K562 (cell line): ENCODE measurements at regions not wholly inside any gene's neighbourhood (a gene's known extent, or its start where the extent isn't known, plus 50 kb on each side); places are given as distances from the start of the nearest gene placed in this dataset.

Experiments used
- ATAC-seq: fragments of 200-7000 bp; cut with Tn5 transposase; 3 replicates; pipeline ENCODE4 v1.9.1; 2020; ENCODE audit warnings: moderate library complexity
- BruUV-seq: library from RNA; stranded (reverse); fragments of 400-500 nt; replicated peaks from 2 replicates; lab custom pipeline; 2021; lab: Mats Ljungman, UMichigan
- CTCF ChIA-PET: fragments of 300-600 bp; formaldehyde crosslinking; extraction: SDS; loops from one replicate; lab custom pipeline; 2021; ENCODE audit warnings: low intra/inter-chr PET ratio; lab: Yijun Ruan, JAX
- POLR2A ChIA-PET: fragments of 300-600, 350-650 bp; sonication (Branson Sonifier 250); formaldehyde crosslinking; extraction: SDS; loops from one replicate; lab custom pipeline; 2021; ENCODE audit warnings: antibody characterized with exemption, inconsistent platforms; lab: Yijun Ruan, JAX
- DNase-seq, 4 experiments: peaks; one replicate each; pipeline versions ENCODE4 v3.0.0 to v3.0.0-alpha.2; 2011 to 2018; ENCODE audit warnings: low spot score in 3 of 4, mixed read lengths in 3 of 4; ENCODE audit errors: extremely low read depth in 1 of 4
- FAIRE-seq: peaks from 2 replicates; lab custom pipeline; 2011; peaks lifted over from hg19 to GRCh38; lab: Jason Lieb, UNC
- H2AFZ ChIP-seq: 2 replicates; pipeline ENCODE4 v1.6.0; 2011; ENCODE audit warnings: low read depth, low read length, control low read depth, inconsistent platforms
- H3K27ac ChIP-seq: fragments of 200-600 bp; 3 replicates; pipeline ENCODE4 v1.8.0; 2011; ENCODE audit warnings: low read depth, mild to moderate bottlenecking, control low read depth, inconsistent platforms, low read length, moderate library complexity, mixed read lengths; ENCODE audit errors: extremely low read depth
- H3K27me3 ChIP-seq, 2 experiments: fragments of 300-600 bp in 1 of 2; 2 replicates in 1 of 2; 3 replicates in 1 of 2; pipeline versions ENCODE4 v1.6.0 to v1.8.0; 2011; ENCODE audit warnings: inconsistent platforms in 2 of 2, low read length in 2 of 2, mild to moderate bottlenecking in 1 of 2, mixed read lengths in 1 of 2, moderate library complexity in 1 of 2; ENCODE audit not compliant: control insufficient read depth in 2 of 2, insufficient read depth in 2 of 2
- H3K36me3 ChIP-seq: fragments of 300-600 bp; 3 replicates; pipeline ENCODE4 v1.8.0; 2011; ENCODE audit warnings: mild to moderate bottlenecking, low read length, inconsistent platforms; ENCODE audit not compliant: control insufficient read depth, insufficient read depth
- H3K4me1 ChIP-seq, 2 experiments: fragments of 200-600 bp in 1 of 2; replicated peaks in 1 of 2; 2 replicates in 1 of 2; 3 replicates in 1 of 2; pipeline versions ENCODE4 v1.5.1 to v1.8.0; 2011; ENCODE audit warnings: inconsistent platforms in 2 of 2, low read length in 2 of 2, mild to moderate bottlenecking in 1 of 2, mixed read lengths in 1 of 2, moderate library complexity in 1 of 2; ENCODE audit not compliant: control insufficient read depth in 2 of 2, insufficient read depth in 2 of 2
- H3K4me2 ChIP-seq: 2 replicates; pipeline ENCODE4 v1.6.1; 2011; ENCODE audit warnings: low read length, control low read depth, inconsistent platforms, mixed read lengths; ENCODE audit not compliant: insufficient read depth
- H3K4me3 ChIP-seq: fragments of 200-600 bp; sonication (generic), shearing (Covaris generic); 2 replicates; pipeline ENCODE4 v1.5.1; 2016; ENCODE audit warnings: control low read depth, inconsistent platforms
- H3K79me2 ChIP-seq: fragments of 200-600 bp; 3 replicates; pipeline ENCODE4 v1.8.0; 2011; ENCODE audit warnings: low read length, inconsistent platforms; ENCODE audit not compliant: control insufficient read depth, insufficient read depth
- H3K9ac ChIP-seq, 2 experiments: 2 replicates each; pipeline versions ENCODE4 v1.6.0 to v1.6.1; 2011; ENCODE audit warnings: low read depth in 2 of 2, low read length in 2 of 2, control low read depth in 1 of 2, inconsistent platforms in 1 of 2, mild to moderate bottlenecking in 1 of 2, mixed read lengths in 1 of 2; ENCODE audit not compliant: insufficient read depth in 1 of 2
- H3K9me1 ChIP-seq: one replicate; pipeline ENCODE4 v1.6.0; 2011; ENCODE audit warnings: inconsistent platforms, mild to moderate bottlenecking, low read length, moderate library complexity; ENCODE audit not compliant: control insufficient read depth, insufficient read depth
- H3K9me3 ChIP-seq: replicated peaks from 2 replicates; pipeline ENCODE4 v1.5.1; 2011; ENCODE audit warnings: low read depth, low read length, inconsistent platforms; ENCODE audit not compliant: control insufficient read depth, insufficient read depth
- H4K20me1 ChIP-seq: replicated peaks from 2 replicates; pipeline ENCODE4 v1.6.1; 2011; ENCODE audit warnings: low read length, inconsistent platforms, mixed read lengths; ENCODE audit not compliant: control insufficient read depth, insufficient read depth
- CREBBP ChIP-seq: IDR thresholded peaks from one replicate; pipeline ENCODE4 v1.6.1; 2012; ENCODE audit warnings: low read depth, mild to moderate bottlenecking, control low read depth, inconsistent platforms, low read length
- JUNB ChIP-seq: fragments of 450-650 bp; formaldehyde crosslinking; conservative IDR thresholded peaks from 2 replicates; pipeline ENCODE4 v1.4.0; 2020; ENCODE audit warnings: mild to moderate bottlenecking
- MEF2D ChIP-seq: conservative IDR thresholded peaks from 2 replicates; pipeline ENCODE4 v1.6.1; 2016; ENCODE audit warnings: low read depth, missing genetic modification characterization, missing compliant biosample characterization
- MTA3 ChIP-seq: fragments of 450-650 bp; formaldehyde crosslinking; IDR thresholded peaks from 2 replicates; pipeline ENCODE4 v1.6.1; 2017; ENCODE audit warnings: mild to moderate bottlenecking, borderline replicate concordance
- STAG1 ChIP-seq: sonication (generic); formaldehyde crosslinking; IDR thresholded peaks from 2 replicates; pipeline ENCODE4 v1.5.0; 2020; ENCODE audit warnings: missing genetic modification reagents, borderline replicate concordance
- ZBTB7A ChIP-seq: IDR thresholded peaks from 2 replicates; pipeline ENCODE4 v1.6.1; 2011; ENCODE audit warnings: low read depth, mild to moderate bottlenecking, low read length, moderate library complexity, borderline replicate concordance; ENCODE audit not compliant: control insufficient read depth
- ZNF316 ChIP-seq: fragments of 450-650 bp; IDR thresholded peaks from 2 replicates; pipeline ENCODE4 v1.6.1; 2016
- ZNF830 ChIP-seq: fragments of 250-450 bp; sonication (Bioruptor Pico); IDR thresholded peaks from 2 replicates; pipeline ENCODE4 v1.5.0; 2021; ENCODE audit warnings: mild to moderate bottlenecking
- in situ Hi-C: fragments of 300-500 bp; cut with MboI; formaldehyde crosslinking; loops from 4 replicates; pipeline ENCODE4 v1.15.0; 2018; ENCODE audit warnings: inconsistent platforms, mixed read lengths
- intact Hi-C: fragments of 100-400 bp; cut with micrococcal nuclease; formaldehyde crosslinking; loops from 2 replicates; pipeline ENCODE4 v1.14.2; 2022

GRCh38 chr2:41151746-41152145, 699.9 kb upstream of the SLC8A1 start (continued):
- TF ChIP-seq ZBTB7A (no peak), CREBBP (no peak), MEF2D (tag) (no peak), MTA3 (no peak), JUNB (CRISPR knock-in tag) (no peak), STAG1 (CRISPR knock-in tag) (no peak)

- in situ Hi-C loops: no loop called here
- POLR2A ChIA-PET: no interaction called here
- H3K27me3 ChIP-seq: no peaks in the 10 kb centered on the region
- no peaks in the 10 kb centered on the region for H4K20me1 ChIP-seq
- no peaks in the 10 kb centered on the region for H3K4me1 ChIP-seq
- TF ChIP-seq ZNF830 (CRISPR knock-in tag) (no peak), ZNF316 (peak; percentile 5; the same call in 1 of the 2 replicates)
- no peaks in the 10 kb centered on the region for H3K79me2 ChIP-seq
- no peak overlapping the region for H3K4me3 ChIP-seq
- no peak overlapping the region for H2AFZ ChIP-seq
- no peak overlapping the region for H3K4me2 ChIP-seq
- H3K36me3 ChIP-seq: no peaks in the 10 kb centered on the region
- intact Hi-C loops: no loop called here
- no TSS peak for BruUV-seq
- no peak for FAIRE-seq
- no peak overlapping the region for H3K9ac ChIP-seq
- ATAC-seq: no peak
- CTCF ChIA-PET: no interaction called here
- no peaks in the 10 kb centered on the region for H3K9me1 ChIP-seq
- H3K9me3 ChIP-seq: no peaks in the 10 kb centered on the region
- DNase-seq: no peak
- H3K27ac ChIP-seq: no peak overlapping the region
These were observed 700.4 kb upstream of the SLC8A1 start for GRCh38 chr2:41152318-41152717.
